Loucy (cell line): ENCODE measurements at regions not wholly inside any gene's neighbourhood (a gene's known extent, or its start where the extent isn't known, plus 50 kb on each side); places are given as distances from the start of the nearest gene placed in this dataset.

Source experiments
- H2AFZ ChIP-seq: fragments of 200-600 bp; sonication (generic); 2 replicates; pipeline ENCODE4 v1.6.0; 2016; ENCODE audit warnings: antibody characterized with exemption, mild to moderate bottlenecking, low read length, moderate library complexity
- H3F3A ChIP-seq: fragments of 200-600 bp; 2 replicates; pipeline ENCODE4 v1.6.0; 2016; ENCODE audit warnings: antibody characterized with exemption, low read depth, mild to moderate bottlenecking
- H3K27me3 ChIP-seq: fragments of 200-600 bp; sonication (generic); 2 replicates; pipeline ENCODE4 v1.6.1; 2014; ENCODE audit warnings: low read length, mild to moderate bottlenecking; ENCODE audit not compliant: insufficient read depth, poor library complexity, severe bottlenecking
- H3K36me3 ChIP-seq: fragments of 200-600 bp; sonication (generic); 2 replicates; pipeline ENCODE4 v1.6.1; 2016; ENCODE audit warnings: low read length; ENCODE audit not compliant: insufficient read depth
- H3K4me1 ChIP-seq: fragments of 200-600 bp; sonication (generic); 2 replicates; pipeline ENCODE4 v1.5.1; 2014; ENCODE audit warnings: low read length, mild to moderate bottlenecking; ENCODE audit not compliant: insufficient read depth, poor library complexity, severe bottlenecking
- H3K4me2 ChIP-seq: fragments of 200-600 bp; sonication (generic); 2 replicates; pipeline ENCODE4 v1.6.0; 2014; ENCODE audit warnings: antibody characterized with exemption, low read length, low read depth, mild to moderate bottlenecking; ENCODE audit not compliant: poor library complexity, severe bottlenecking
- H3K4me3 ChIP-seq: fragments of 200-600 bp; sonication (generic); 2 replicates; pipeline ENCODE4 v1.5.1; 2014; ENCODE audit warnings: low read length, mild to moderate bottlenecking, mixed read lengths; ENCODE audit not compliant: poor library complexity, severe bottlenecking
- H3K79me2 ChIP-seq: fragments of 200-600 bp; sonication (generic); 2 replicates; pipeline ENCODE4 v1.6.1; 2014; ENCODE audit warnings: low read length; ENCODE audit not compliant: insufficient read depth
- H3K9ac ChIP-seq: fragments of 200-600 bp; sonication (generic); 2 replicates; pipeline ENCODE4 v1.6.0; 2014; ENCODE audit warnings: mild to moderate bottlenecking, low read depth, low read length, moderate library complexity; ENCODE audit not compliant: poor library complexity, severe bottlenecking
- H3K9me2 ChIP-seq: fragments of 200-600 bp; sonication (generic); replicated peaks from 2 replicates; pipeline ENCODE4 v1.6.1; 2016; ENCODE audit warnings: low read depth, low read length, mixed read lengths
- H3K9me3 ChIP-seq: fragments of 200-600 bp; sonication (generic); 2 replicates; pipeline ENCODE4 v1.6.1; 2014; ENCODE audit warnings: mild to moderate bottlenecking, antibody characterized with exemption, low read length, low read depth; ENCODE audit not compliant: insufficient read depth
- H4K20me1 ChIP-seq: fragments of 200-600 bp; sonication (generic); 2 replicates; pipeline ENCODE4 v1.6.0; 2014; ENCODE audit warnings: antibody characterized with exemption, low read length, mild to moderate bottlenecking; ENCODE audit not compliant: insufficient read depth, poor library complexity, severe bottlenecking
- EZH2phosphoT487 ChIP-seq: fragments of 200-600 bp; IDR thresholded peaks from 2 replicates; pipeline ENCODE4 v1.6.1; 2018; ENCODE audit warnings: antibody characterized with exemption, mild to moderate bottlenecking, moderate library complexity, borderline replicate concordance
- TF ChIP-seq, protein P1 (sequence below): fragments of 200-600 bp; sonication (generic); conservative IDR thresholded peaks from 2 replicates; pipeline ENCODE4 v1.5.1; 2014; ENCODE audit warnings: mild to moderate bottlenecking, antibody characterized with exemption, low read length

DNA sequence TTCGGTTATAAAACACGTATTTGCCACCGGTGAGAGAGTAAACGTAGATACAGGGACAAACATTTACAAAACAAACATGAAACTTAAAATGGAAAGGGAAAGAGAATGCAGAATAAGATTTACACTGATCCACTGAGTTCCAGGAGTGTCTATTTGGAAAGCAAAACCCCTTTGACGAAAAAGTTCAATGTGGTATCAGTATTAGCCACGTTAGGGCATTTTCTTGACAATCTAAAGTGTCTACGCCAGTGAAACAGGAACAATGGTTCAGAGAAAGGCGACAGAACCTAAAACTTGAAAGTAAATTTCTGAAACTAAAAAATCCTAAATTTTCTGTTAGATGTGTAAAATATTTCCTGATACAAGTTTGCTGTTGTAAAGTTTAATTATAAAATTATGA is 278.5 kb upstream of the TENM3 start:
- H3K4me3 ChIP-seq = no peak overlapping the region
- TF ChIP-seq, protein P1, sequence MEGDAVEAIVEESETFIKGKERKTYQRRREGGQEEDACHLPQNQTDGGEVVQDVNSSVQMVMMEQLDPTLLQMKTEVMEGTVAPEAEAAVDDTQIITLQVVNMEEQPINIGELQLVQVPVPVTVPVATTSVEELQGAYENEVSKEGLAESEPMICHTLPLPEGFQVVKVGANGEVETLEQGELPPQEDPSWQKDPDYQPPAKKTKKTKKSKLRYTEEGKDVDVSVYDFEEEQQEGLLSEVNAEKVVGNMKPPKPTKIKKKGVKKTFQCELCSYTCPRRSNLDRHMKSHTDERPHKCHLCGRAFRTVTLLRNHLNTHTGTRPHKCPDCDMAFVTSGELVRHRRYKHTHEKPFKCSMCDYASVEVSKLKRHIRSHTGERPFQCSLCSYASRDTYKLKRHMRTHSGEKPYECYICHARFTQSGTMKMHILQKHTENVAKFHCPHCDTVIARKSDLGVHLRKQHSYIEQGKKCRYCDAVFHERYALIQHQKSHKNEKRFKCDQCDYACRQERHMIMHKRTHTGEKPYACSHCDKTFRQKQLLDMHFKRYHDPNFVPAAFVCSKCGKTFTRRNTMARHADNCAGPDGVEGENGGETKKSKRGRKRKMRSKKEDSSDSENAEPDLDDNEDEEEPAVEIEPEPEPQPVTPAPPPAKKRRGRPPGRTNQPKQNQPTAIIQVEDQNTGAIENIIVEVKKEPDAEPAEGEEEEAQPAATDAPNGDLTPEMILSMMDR = no peak
- TF ChIP-seq EZH2phosphoT487 = no peak
- no peaks in the 10 kb centered on the region for H3K36me3 ChIP-seq
- H3K4me1 ChIP-seq = no peaks in the 10 kb centered on the region
- no peaks in the 10 kb centered on the region for H4K20me1 ChIP-seq
- no peaks in the 10 kb centered on the region for H3K9me2 ChIP-seq
- no peaks in the 10 kb centered on the region for H3K79me2 ChIP-seq
- H3K27me3 ChIP-seq = no peaks in the 10 kb centered on the region
- H3F3A ChIP-seq = no peaks in the 10 kb centered on the region
- no peak overlapping the region for H3K9ac ChIP-seq
- H3K4me2 ChIP-seq = no peak overlapping the region
- H2AFZ ChIP-seq = no peak overlapping the region
- H3K9me3 ChIP-seq = no peaks in the 10 kb centered on the region

DNA sequence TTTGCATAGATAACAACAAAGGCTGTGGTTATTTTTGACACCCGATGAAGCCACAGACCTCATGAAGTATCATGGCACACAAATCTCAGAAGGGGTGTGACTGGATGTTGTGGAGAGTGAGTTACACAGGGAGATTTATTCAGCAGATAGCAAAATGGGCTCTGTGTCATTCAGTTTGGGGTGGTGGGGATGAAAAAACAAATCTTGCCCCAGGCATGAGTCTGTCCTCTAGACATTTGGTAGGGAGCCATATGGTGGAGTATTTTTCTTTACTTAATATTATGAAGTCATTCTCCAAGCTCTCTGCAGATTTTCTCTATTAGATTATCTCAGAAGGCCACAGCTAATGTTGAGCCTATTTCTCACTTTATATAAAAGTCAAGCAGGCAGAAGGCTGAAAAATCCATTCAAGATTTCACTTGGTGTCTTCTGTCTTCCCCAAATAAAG is 277.1 kb upstream of the TENM3 start:
- H3K9ac ChIP-seq = no peak overlapping the region
- no peaks in the 10 kb centered on the region for H3F3A ChIP-seq
- H3K9me2 ChIP-seq = no peaks in the 10 kb centered on the region
- H4K20me1 ChIP-seq = no peaks in the 10 kb centered on the region
- H3K79me2 ChIP-seq = no peaks in the 10 kb centered on the region
- no peak overlapping the region for H3K4me3 ChIP-seq
- H3K9me3 ChIP-seq = no peaks in the 10 kb centered on the region
- no peaks in the 10 kb centered on the region for H3K4me1 ChIP-seq
- no peak overlapping the region for H3K4me2 ChIP-seq
- H2AFZ ChIP-seq = no peak overlapping the region
- TF ChIP-seq, protein P1 = no peak
- TF ChIP-seq EZH2phosphoT487 = no peak
- H3K36me3 ChIP-seq = no peaks in the 10 kb centered on the region
- H3K27me3 ChIP-seq = no peaks in the 10 kb centered on the region

GRCh38 chr4:181967401-181967800 is 275.8 kb upstream of the TENM3 start:
- Histone ChIP-seq H3K9me2 (no peaks in the 10 kb centered on the region), H2AFZ (no peak overlapping the region), H3K9me3 (no peaks in the 10 kb centered on the region), H3K79me2 (no peaks in the 10 kb centered on the region), H3K9ac (no peak overlapping the region), H3K36me3 (no peaks in the 10 kb centered on the region), H4K20me1 (no peaks in the 10 kb centered on the region), H3K4me3 (no peak overlapping the region), H3K4me1 (no peaks in the 10 kb centered on the region), H3K4me2 (no peak overlapping the region), H3F3A (no peaks in the 10 kb centered on the region), H3K27me3 (no peaks in the 10 kb centered on the region)
- no peak for TF ChIP-seq EZH2phosphoT487
- TF ChIP-seq, protein P1 = no peak
